Inflammatory macrophage treated with lipopolysaccharide for 4 hours (primary cell): ENCODE measurements at regions not wholly inside any gene's neighbourhood (a gene's known extent, or its start where the extent isn't known, plus 50 kb on each side); places are given as distances from the start of the nearest gene placed in this dataset.
"Not testable (repeated sequence)": the region's sequence is repeated elsewhere in the genome, so short reads cannot be mapped to it uniquely, and the experiment has no call there.

Experiments
- DNase-seq: peaks from one replicate; pipeline ENCODE4 v3.0.0-alpha.2; 2020

- no peak for DNase-seq
Measured at GRCh38 chr1:38608202-38608864, 251.2 kb downstream of the RRAGC start.

GRCh38 chr1:38607526-38607925 is 252.0 kb downstream of the RRAGC start:
- DNase-seq: no peak

- no peak for DNase-seq
Measured at GRCh38 chr1:38605063-38605462, 254.5 kb downstream of the RRAGC start.

GRCh38 chr1:38603907-38604306 is 255.7 kb downstream of the RRAGC start:
- DNase-seq: no peak

GRCh38 chr1:38600905-38601304 is 258.7 kb downstream of the RRAGC start:
- DNase-seq: no peak

GRCh38 chr1:38600286-38600685 is 259.3 kb downstream of the RRAGC start:
- peak; percentile 11 for DNase-seq

- DNase-seq: no peak
Measured at GRCh38 chr1:38598118-38598517, 261.5 kb downstream of the RRAGC start.

GRCh38 chr1:38589036-38589435 is 270.5 kb downstream of the RRAGC start:
- DNase-seq: no peak

GRCh38 chr1:38587766-38588165 is 271.8 kb downstream of the RRAGC start:
- DNase-seq: no peak

- peak; percentile 29 for DNase-seq
Measured at GRCh38 chr1:38586993-38587646, 272.5 kb downstream of the RRAGC start.

GRCh38 chr1:38585971-38586370 is 273.6 kb downstream of the RRAGC start:
- no peak for DNase-seq

- no peak for DNase-seq
Measured at GRCh38 chr1:38585460-38585859, 274.1 kb downstream of the RRAGC start.

GRCh38 chr1:38584448-38585355 is 274.9 kb downstream of the RRAGC start:
- no peak for DNase-seq

- DNase-seq: not testable (repeated sequence)
Measured at GRCh38 chr1:38583287-38583686, 276.3 kb downstream of the RRAGC start.

- no peak for DNase-seq
Measured at GRCh38 chr1:38581396-38581795, 278.2 kb downstream of the RRAGC start.

GRCh38 chr1:38580594-38580993 is 279.0 kb downstream of the RRAGC start:
- no peak for DNase-seq

GRCh38 chr1:38579056-38579455 is 280.5 kb downstream of the RRAGC start:
- no peak for DNase-seq

GRCh38 chr1:38578271-38578951 is 281.2 kb downstream of the RRAGC start:
- no peak for DNase-seq

GRCh38 chr1:38577937-38578270 is 281.7 kb downstream of the RRAGC start:
- DNase-seq: no peak

GRCh38 chr1:38577385-38577784 is 282.2 kb downstream of the RRAGC start:
- DNase-seq: no peak

- DNase-seq: no peak
Measured at GRCh38 chr1:38576241-38576640, 283.3 kb downstream of the RRAGC start.

- no peak for DNase-seq
Measured at GRCh38 chr1:38571726-38572125, 287.8 kb downstream of the RRAGC start.

- no peak for DNase-seq
Measured at GRCh38 chr1:38570657-38570975, 289.0 kb downstream of the RRAGC start.
